GM21515 (cell line): ENCODE measurements at regions not wholly inside any gene's neighbourhood (a gene's known extent, or its start where the extent isn't known, plus 50 kb on each side); places are given as distances from the start of the nearest gene placed in this dataset.

Experiments
- ATAC-seq: cut with Tn5 transposase; IDR thresholded peaks from one replicate; pipeline ENCODE4 v1.9.1; 2021; ENCODE audit not compliant: unreplicated experiment

GRCh38 chr5:160961038-160961437 is 109.0 kb upstream of the ATP10B start:
- ATAC-seq, result no peak

DNA sequence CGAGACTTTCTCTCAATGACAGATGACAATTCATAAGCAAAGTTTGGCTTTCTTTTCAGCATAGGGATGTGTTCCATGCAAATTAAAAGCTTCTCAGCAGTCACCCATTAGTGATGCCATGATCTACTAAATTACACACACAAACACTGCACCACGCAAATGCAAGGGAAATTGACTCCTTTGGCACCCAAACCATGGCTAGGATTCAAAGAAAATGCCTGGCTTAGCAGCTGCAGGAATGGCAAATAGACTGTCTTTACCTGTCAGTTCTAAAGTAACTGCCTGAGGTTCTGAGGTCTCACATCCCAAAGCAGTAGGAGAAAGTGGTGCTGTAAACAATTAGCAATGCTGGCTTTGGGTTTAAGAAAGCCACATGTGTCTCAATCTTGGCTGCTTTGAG is 108.6 kb upstream of the ATP10B start:
- no peak for ATAC-seq

GRCh38 chr5:160959804-160960203 is 107.8 kb upstream of the ATP10B start:
- ATAC-seq, result no peak

GRCh38 chr5:160957312-160957861 is 105.4 kb upstream of the ATP10B start:
- peak; percentile 45 for ATAC-seq

DNA sequence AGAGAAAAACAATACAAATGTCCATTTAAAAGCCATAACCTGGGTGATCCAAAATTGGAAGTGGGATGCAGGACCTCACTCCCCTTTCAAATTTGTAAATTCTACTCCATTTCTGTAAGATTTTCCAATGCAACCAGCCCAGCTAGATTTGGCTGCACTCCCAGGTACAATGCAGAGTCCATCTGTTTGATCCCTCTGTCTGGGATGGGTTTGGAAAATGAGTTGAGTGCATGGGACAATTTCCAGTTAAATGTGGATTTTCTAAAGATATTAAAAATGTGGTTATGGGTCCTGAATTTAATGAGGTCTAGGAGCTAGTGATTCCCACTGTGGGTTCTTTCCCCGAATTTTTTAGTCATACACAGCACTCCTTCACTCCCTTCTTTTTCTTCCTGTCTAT is 104.0 kb upstream of the ATP10B start:
- ATAC-seq, result no peak

DNA sequence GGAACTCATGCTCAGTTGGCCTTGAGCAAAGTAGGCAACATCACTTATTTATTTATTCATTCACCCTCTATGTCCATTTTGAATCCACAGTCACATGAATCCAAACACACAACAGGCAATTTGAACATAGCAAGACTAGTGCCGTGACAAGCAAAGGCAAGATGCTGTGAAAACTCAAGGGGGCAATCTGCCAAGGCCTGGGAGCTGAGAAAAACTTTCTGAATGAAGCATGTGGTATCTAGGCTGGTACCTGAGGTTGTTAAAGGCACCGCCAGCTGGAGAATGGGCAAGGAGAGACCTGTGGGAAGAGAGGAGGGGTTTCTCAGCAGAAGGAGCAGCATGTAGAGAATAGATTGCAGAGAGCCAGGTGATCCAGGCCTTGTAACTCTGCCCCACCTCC is 98.3 kb upstream of the ATP10B start:
- ATAC-seq, result no peak

DNA sequence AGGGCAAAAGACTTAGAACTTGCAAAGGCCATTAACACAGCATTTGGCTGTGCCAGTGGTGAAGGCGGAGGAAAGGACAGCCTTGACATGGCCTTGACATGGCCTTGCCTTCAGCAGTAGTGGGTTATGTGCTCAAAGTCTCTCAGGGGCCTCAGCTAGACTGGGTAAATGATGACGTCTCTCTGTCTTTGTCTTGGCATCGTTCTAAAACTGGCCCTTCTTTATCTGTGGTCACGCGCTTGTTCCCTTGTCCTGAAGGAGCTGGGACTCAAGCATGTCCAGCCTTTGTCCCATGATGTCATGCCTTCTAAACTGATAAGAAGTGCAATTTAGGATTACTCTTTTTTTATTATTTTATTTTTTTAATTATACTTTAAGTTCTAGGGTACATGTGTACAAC is 88.7 kb upstream of the ATP10B start:
- ATAC-seq, result no peak

GRCh38 chr5:160938532-160938931 is 86.5 kb upstream of the ATP10B start:
- ATAC-seq, result no peak

- no peak for ATAC-seq
Measured at GRCh38 chr5:160937570-160937969, 85.6 kb upstream of the ATP10B start.

GRCh38 chr5:160935776-160936175 is 83.8 kb upstream of the ATP10B start:
- no peak for ATAC-seq

GRCh38 chr5:160931283-160931682 is 79.3 kb upstream of the ATP10B start:
- no peak for ATAC-seq

DNA sequence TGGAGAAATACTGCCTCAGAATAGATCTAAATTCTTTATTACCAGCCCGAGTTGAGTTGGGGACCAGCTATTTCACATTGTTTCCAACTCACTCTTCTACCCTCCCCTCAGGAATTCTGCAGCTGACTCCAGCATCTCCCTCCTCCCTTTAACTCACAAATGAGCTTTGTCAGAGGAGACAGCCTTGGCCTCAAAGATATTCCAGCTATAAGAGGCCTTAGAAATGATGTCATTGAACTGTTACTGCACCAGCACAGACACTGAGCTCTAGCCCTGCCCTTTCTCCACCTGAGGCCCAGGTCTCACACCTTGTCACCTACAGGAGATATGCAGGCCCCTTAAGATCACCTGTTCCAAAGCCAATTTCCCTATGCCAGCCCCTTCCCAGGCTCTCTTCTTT is 78.4 kb upstream of the ATP10B start:
- no peak for ATAC-seq

GRCh38 chr5:160929906-160930305 is 77.9 kb upstream of the ATP10B start:
- no peak for ATAC-seq

GRCh38 chr5:160929360-160929759 is 77.3 kb upstream of the ATP10B start:
- no peak for ATAC-seq

GRCh38 chr5:160926428-160926827 is 74.4 kb upstream of the ATP10B start:
- ATAC-seq, result no peak

- no peak for ATAC-seq
Measured at GRCh38 chr5:160925281-160925680, 73.3 kb upstream of the ATP10B start.

GRCh38 chr5:160923936-160924710 is 72.1 kb upstream of the ATP10B start:
- ATAC-seq, result no peak

DNA sequence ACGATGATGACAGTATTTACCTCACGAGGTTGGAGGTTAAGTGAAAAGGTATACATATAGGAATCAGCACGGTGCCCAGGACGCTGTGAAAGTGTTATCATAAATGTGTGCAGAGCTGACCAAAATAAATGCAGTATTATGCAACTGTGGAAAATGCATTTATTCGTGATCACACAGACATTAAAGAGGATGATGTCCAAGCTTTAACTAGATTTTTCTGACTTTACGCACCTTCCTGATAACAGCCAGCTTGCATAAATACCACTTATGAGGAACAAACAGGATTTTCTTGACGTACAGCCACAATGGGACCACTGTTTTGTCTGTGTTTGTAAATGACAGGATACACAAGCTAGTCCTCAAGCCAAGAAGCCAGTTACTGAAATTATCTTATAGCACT is 71.4 kb upstream of the ATP10B start:
- ATAC-seq, result no peak

DNA sequence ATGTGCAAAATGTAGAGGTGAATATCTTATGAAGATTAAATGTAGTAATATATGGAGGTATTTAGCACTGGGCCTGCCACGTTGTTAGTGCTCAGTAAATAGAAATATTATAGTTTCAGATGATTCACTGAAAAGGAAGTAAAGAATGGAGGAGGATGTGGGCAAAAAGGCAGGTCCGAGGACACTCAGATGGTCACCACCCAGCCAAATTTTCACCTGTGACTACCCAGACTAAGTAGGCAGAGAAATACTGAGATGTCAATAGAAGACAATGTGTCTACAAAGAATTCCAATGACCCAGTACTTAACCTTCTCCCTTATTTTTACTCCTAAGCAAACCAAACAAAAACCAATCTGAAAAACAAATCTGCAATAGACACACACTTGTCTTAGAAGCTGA is 70.3 kb upstream of the ATP10B start:
- no peak for ATAC-seq

- ATAC-seq, result no peak
Measured at GRCh38 chr5:160921423-160922285, 69.6 kb upstream of the ATP10B start.

GRCh38 chr5:160919626-160920025 is 67.6 kb upstream of the ATP10B start:
- ATAC-seq, result no peak

DNA sequence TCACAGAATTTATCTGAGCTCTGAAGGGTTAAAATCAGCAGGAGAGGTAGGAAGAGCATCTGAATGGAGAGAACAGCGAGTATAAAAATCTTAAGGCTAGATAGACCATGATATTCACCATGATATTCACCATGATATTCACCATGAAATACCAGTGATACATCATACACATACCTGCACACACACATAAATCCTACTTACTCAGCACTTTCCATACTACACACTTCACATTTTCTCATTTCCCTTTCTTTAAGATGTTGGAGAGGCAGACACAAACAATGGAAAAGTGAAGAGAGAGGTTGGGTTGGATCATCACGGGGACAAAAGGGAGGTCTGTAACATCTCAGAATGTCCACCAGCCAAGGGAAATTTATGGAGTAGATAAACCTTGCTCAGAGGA is 66.4 kb upstream of the ATP10B start:
- no peak for ATAC-seq
